Fibroblast of lung (primary cell): ENCODE measurements at regions not wholly inside any gene's neighbourhood (a gene's known extent, or its start where the extent isn't known, plus 50 kb on each side); places are given as distances from the start of the nearest gene placed in this dataset.
A peak's percentile ranks its signal among the peaks of the same experiment; 100 is the strongest.

Experiments
- DNase-seq, 2 donors: peaks; one replicate each; pipeline versions ENCODE4 v3.0.0 to v3.0.0-alpha.2; 2010; ENCODE audit warnings: low read depth in 2 of 2
- H2AFZ ChIP-seq: 2 replicates; pipeline ENCODE4 v1.5.1; 2012; ENCODE audit warnings: low read length, control low read depth, inconsistent platforms
- H3K27ac ChIP-seq: 2 replicates; pipeline ENCODE4 v1.5.1; 2011; ENCODE audit warnings: low read length, control low read depth; ENCODE audit not compliant: insufficient read depth
- H3K27me3 ChIP-seq: 2 replicates; pipeline ENCODE4 v1.5.1; 2011; ENCODE audit warnings: mild to moderate bottlenecking, low read length; ENCODE audit not compliant: control insufficient read depth, insufficient read depth
- H3K36me3 ChIP-seq: 2 replicates; pipeline ENCODE4 v1.5.1; 2011; ENCODE audit warnings: low read length; ENCODE audit not compliant: control insufficient read depth, insufficient read depth
- H3K4me1 ChIP-seq: 2 replicates; pipeline ENCODE4 v1.5.1; 2011; ENCODE audit warnings: low read length; ENCODE audit not compliant: control insufficient read depth, insufficient read depth; ENCODE audit errors: extremely low read depth
- H3K4me2 ChIP-seq: 2 replicates; pipeline ENCODE4 v1.5.1; 2011; ENCODE audit warnings: low read length, control low read depth; ENCODE audit not compliant: insufficient read depth; ENCODE audit errors: extremely low read depth
- H3K4me3 ChIP-seq, 4 experiments: fragments of 200-600 bp in 1 of 4; sonication (generic) in 1 of 4; replicated peaks in 1 of 4; 2 replicates each; pipeline ENCODE4 v1.5.1; 2011 to 2016; ENCODE audit warnings: low read length in 4 of 4, low read depth in 3 of 4, mild to moderate bottlenecking in 3 of 4, control low read depth in 2 of 4, inconsistent platforms in 1 of 4, mixed read lengths in 1 of 4; ENCODE audit not compliant: insufficient read depth in 1 of 4; ENCODE audit errors: control extremely low read depth in 1 of 4
- H3K79me2 ChIP-seq: 2 replicates; pipeline ENCODE4 v1.5.1; 2012; ENCODE audit warnings: mild to moderate bottlenecking, low read length, inconsistent platforms; ENCODE audit not compliant: control insufficient read depth, insufficient read depth
- H3K9ac ChIP-seq: 2 replicates; pipeline ENCODE4 v1.5.1; 2011; ENCODE audit warnings: mild to moderate bottlenecking, low read length, control low read depth; ENCODE audit not compliant: insufficient read depth
- H3K9me3 ChIP-seq: 2 replicates; pipeline ENCODE4 v1.5.1; 2012; ENCODE audit warnings: low read depth, low read length; ENCODE audit not compliant: control insufficient read depth, insufficient read depth
- H4K20me1 ChIP-seq: 2 replicates; pipeline ENCODE4 v1.5.1; 2011; ENCODE audit warnings: low read length; ENCODE audit not compliant: control insufficient read depth, insufficient read depth; ENCODE audit errors: extremely low read depth
- EZH2 ChIP-seq: IDR thresholded peaks from 2 replicates; pipeline ENCODE4 v1.5.1; 2012; ENCODE audit warnings: low read length, control low read depth, mild to moderate bottlenecking; ENCODE audit errors: missing control alignments
- TF ChIP-seq, protein P1 (sequence below), 2 donors: IDR thresholded peaks in 1 of 2; conservative IDR thresholded peaks in 1 of 2; 1 replicate in 1 of 2; 2 replicates in 1 of 2; pipeline ENCODE4 v1.5.1; 2011 to 2012; ENCODE audit warnings: low read length in 2 of 2, control low read depth in 1 of 2, inconsistent platforms in 1 of 2, low read depth in 1 of 2, mild to moderate bottlenecking in 1 of 2

DNA sequence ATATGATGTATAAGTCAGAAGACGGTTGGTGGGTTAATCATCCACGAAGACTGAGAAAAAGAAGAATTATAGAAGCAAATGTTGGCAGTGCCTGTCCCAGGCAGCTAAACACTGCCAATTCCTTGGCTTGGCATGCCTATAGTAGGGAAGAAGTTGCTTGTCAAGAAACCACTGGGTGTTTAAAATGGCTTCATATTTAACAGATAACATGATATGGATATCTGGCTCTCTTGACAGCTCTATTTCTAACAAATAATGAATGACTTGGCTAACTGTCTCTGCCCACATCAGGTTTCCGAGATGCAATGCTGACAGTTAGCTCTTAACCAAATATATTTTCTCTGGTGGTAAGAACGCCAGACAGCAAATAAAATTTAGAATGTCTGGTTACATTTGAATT, 341.7 kb upstream of the KCNMB2 start:
- H2AFZ ChIP-seq: no peak overlapping the region

DNA sequence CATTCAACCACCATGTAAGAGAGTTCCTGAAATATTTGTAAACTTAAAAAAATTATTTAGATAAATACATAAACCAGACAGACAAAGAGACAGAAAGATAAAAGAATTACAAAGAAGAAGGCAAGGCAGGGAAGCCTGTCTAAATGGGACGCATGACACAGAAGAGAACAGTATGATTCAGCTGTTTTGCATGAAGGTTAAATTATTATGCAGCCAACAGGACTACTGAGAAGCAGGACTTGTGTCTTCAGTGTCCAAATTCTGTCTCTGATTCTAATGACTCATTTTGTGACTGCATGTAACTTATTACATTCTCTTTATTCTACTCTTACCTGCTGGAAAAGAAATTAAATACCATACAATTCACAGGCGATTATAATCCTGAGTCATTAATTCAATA, 340.4 kb upstream of the KCNMB2 start:
- Histone ChIP-seq H3K4me1 (peaks cover 2% of the 10 kb centered on the region), H3K27me3 (no peaks in the 10 kb centered on the region), H3K79me2 (no peaks in the 10 kb centered on the region), H3K4me2 (no peak overlapping the region), H3K4me3 (no peak overlapping the region), H3K36me3 (no peaks in the 10 kb centered on the region), H2AFZ (no peak overlapping the region), H4K20me1 (no peaks in the 10 kb centered on the region), H3K9ac (no peak overlapping the region), H3K9me3 (no peaks in the 10 kb centered on the region), H3K27ac (no peak overlapping the region)
- peak; percentile 19 to 87 for DNase-seq
- TF ChIP-seq, protein P1, sequence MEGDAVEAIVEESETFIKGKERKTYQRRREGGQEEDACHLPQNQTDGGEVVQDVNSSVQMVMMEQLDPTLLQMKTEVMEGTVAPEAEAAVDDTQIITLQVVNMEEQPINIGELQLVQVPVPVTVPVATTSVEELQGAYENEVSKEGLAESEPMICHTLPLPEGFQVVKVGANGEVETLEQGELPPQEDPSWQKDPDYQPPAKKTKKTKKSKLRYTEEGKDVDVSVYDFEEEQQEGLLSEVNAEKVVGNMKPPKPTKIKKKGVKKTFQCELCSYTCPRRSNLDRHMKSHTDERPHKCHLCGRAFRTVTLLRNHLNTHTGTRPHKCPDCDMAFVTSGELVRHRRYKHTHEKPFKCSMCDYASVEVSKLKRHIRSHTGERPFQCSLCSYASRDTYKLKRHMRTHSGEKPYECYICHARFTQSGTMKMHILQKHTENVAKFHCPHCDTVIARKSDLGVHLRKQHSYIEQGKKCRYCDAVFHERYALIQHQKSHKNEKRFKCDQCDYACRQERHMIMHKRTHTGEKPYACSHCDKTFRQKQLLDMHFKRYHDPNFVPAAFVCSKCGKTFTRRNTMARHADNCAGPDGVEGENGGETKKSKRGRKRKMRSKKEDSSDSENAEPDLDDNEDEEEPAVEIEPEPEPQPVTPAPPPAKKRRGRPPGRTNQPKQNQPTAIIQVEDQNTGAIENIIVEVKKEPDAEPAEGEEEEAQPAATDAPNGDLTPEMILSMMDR (conservative IDR thresholded peaks at IDR 0.05 in 1 of 2, IDR thresholded peaks at IDR 0.05 in 1 of 2; ENCODE audit: low read depth in 1 of 2, low read length in 2 of 2): no peak

More for the DNA sequence above, 341.7 kb upstream of the KCNMB2 start:
- Histone ChIP-seq H3K9ac (no peak overlapping the region), H3K27me3 (no peaks in the 10 kb centered on the region), H3K36me3 (no peaks in the 10 kb centered on the region), H3K4me2 (no peak overlapping the region), H4K20me1 (no peaks in the 10 kb centered on the region), H3K27ac (no peak overlapping the region), H3K4me3 (no peak overlapping the region), H3K9me3 (no peaks in the 10 kb centered on the region), H3K79me2 (no peaks in the 10 kb centered on the region), H3K4me1 (peaks cover 2% of the 10 kb centered on the region)
- peak in 1 of 2 donors; percentile 50 for DNase-seq
- TF ChIP-seq, protein P1 (conservative IDR thresholded peaks at IDR 0.05 in 1 of 2, IDR thresholded peaks at IDR 0.05 in 1 of 2; ENCODE audit: low read depth in 1 of 2, low read length in 2 of 2): no peak
- no peak for TF ChIP-seq EZH2

DNA sequence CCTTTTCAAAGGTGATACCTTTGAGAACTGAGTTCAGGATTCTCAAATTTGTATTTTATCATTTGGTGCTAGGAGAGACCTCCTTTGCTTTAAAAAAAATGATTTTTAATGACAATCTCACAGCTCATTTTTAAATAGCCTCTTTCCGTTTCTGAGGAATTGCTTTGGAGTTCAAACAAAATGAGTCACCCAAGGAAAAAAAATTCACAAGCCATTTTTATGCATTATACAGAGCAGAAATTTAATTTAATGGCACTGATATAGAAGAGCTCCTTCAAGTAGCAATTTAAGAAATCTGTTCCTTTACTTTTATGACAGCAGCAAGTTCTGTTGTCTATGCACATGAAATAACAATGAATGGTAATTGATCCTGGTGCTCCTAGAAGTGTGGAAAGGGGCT, 337.9 kb upstream of the KCNMB2 start:
- Histone ChIP-seq H2AFZ (no peak overlapping the region), H3K4me2 (no peak overlapping the region), H3K9ac (no peak overlapping the region), H3K27ac (no peak overlapping the region), H4K20me1 (no peaks in the 10 kb centered on the region), H3K9me3 (no peaks in the 10 kb centered on the region), H3K36me3 (no peaks in the 10 kb centered on the region), H3K4me3 (no peak overlapping the region), H3K4me1 (peaks cover 2% of the 10 kb centered on the region), H3K27me3 (no peaks in the 10 kb centered on the region), H3K79me2 (no peaks in the 10 kb centered on the region)
- no peak for TF ChIP-seq EZH2
- TF ChIP-seq, protein P1 (conservative IDR thresholded peaks at IDR 0.05 in 1 of 2, IDR thresholded peaks at IDR 0.05 in 1 of 2; ENCODE audit: low read depth in 1 of 2, low read length in 2 of 2): no peak
- DNase-seq: peak in 1 of 2 donors; percentile 44
